AML-193 (cell line): ENCODE measurements at regions not wholly inside any gene's neighbourhood (a gene's known extent, or its start where the extent isn't known, plus 50 kb on each side); places are given as distances from the start of the nearest gene placed in this dataset.

Experiments
- DNase-seq, 2 experiments: peaks; one replicate each; lab custom pipeline; 2025; lab: John Stamatoyannopoulos, UW

- DNase-seq, result no peak
Measured at GRCh38 chr13:103795892-103796478, 729.8 kb upstream of the SLC10A2 start.

GRCh38 chr13:103794526-103794925 is 728.3 kb upstream of the SLC10A2 start:
- DNase-seq, result no peak

GRCh38 chr13:103788061-103788652 is 721.9 kb upstream of the SLC10A2 start:
- no peak for DNase-seq

- peak in 1 of 2 experiments; percentile 7 for DNase-seq
Measured at GRCh38 chr13:103772576-103772975, 706.4 kb upstream of the SLC10A2 start.

GRCh38 chr13:103762523-103762922 is 696.3 kb upstream of the SLC10A2 start:
- DNase-seq, result peak in 1 of 2 experiments; percentile 16

GRCh38 chr13:103759361-103759760 is 693.1 kb upstream of the SLC10A2 start:
- no peak for DNase-seq

- no peak for DNase-seq
Measured at GRCh38 chr13:103758222-103758621, 692.0 kb upstream of the SLC10A2 start.

GRCh38 chr13:103757361-103757760 is 691.1 kb upstream of the SLC10A2 start:
- no peak for DNase-seq

GRCh38 chr13:103754783-103755182 is 688.6 kb upstream of the SLC10A2 start:
- no peak for DNase-seq

DNA sequence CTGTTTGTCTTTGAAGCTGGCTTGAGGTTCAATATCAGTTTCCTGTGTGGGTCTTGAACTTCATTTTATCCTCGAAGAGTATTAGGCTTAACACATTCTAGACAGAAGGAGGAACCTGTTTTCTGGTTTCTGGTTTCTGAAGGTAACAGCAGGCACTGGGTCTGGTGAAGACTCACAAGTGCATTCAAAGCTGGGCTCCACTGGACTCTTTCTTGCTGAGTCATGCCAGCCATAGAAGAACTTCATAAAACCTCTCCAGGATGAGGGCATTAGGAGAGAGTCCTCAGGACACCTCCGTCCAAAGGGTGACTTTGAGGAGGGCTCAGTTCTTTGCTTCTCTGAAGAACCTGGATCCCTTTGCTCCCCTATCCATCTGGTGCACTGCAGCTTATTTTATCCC is 668.6 kb upstream of the SLC10A2 start:
- no peak for DNase-seq

- DNase-seq, result no peak
Measured at GRCh38 chr13:103731959-103732358, 665.7 kb upstream of the SLC10A2 start.

- DNase-seq, result no peak
Measured at GRCh38 chr13:103730407-103730806, 664.2 kb upstream of the SLC10A2 start.

GRCh38 chr13:103726808-103727207 is 660.6 kb upstream of the SLC10A2 start:
- DNase-seq, result no peak

DNA sequence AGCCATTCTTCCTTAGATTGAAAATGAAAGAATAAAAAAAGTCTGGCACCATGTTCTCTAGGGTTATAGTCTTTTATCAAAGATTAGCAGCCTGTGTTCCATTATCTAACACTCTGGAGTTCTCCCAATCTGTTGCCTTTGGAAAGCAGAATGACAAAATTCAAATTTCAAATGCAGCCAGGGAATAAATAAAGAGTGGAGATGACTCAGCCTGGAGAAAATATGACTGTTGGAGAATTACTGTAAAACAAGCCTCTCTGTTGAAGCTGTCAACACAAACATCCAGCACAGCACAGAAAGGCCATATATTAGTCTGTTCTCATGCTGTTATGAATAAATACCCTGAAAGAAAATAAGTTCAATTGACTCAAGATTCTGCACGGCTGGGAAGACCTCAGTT is 650.5 kb upstream of the SLC10A2 start:
- DNase-seq, result no peak

GRCh38 chr13:103715335-103715734 is 649.1 kb upstream of the SLC10A2 start:
- DNase-seq, result no peak

DNA sequence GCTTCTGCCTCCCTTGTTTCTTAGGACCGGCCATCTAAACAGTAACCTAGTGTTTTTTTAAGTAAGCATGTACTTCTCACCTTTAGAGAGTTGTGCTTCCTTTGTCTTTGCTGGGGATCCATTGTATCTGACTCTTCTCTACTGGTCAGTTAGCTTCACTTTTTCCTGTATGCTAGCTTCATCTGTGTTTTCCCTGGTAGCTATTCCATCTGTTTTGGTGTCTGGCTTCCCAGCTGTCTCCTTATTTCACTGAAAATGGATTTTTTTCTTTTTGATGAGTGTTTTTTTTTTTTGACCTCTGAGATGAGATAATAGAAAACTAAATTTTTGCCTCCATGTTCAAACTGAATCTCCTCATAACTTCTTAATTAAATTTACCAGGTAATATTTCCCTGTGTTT is 637.0 kb upstream of the SLC10A2 start:
- no peak for DNase-seq

DNA sequence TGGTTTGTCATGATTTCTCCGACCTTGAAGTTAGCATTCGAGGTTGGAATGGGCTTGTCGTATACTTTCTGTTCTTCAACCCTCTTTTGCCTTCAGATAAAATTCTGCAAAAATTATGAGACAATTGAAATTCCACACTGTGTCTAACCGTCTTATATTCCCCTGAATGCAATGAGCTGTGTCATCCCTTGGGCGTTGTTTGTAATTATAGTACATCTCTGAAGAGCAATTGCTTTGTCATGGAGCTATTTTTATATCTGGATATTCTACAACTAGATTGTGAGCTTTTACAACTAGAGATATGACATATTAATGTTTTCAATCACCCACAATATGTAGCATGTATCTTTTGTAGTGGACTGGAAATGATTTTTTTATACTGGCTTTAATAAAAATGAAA is 631.8 kb upstream of the SLC10A2 start:
- DNase-seq, result no peak

- no peak for DNase-seq
Measured at GRCh38 chr13:103695320-103695719, 629.1 kb upstream of the SLC10A2 start.

DNA sequence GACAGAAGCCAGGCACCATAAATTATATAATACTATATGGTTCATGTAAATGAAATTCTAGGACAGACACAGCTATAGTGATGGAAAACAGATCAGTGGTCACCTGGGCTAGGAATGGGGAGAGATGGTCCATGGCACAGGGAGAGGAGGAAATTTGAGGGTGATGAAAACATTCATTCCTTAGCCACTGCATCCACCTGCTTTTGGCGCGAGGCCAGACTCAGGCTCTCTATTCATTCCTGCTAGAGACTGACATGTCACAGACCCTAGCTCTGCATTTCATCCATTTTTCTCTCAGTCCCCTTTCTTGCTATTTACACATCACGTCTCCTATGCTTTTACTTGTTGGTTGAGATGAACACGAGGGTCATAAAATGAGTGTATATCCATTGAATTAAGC is 628.3 kb upstream of the SLC10A2 start:
- DNase-seq, result no peak

GRCh38 chr13:103694033-103694432 is 627.8 kb upstream of the SLC10A2 start:
- DNase-seq, result no peak

- no peak for DNase-seq
Measured at GRCh38 chr13:103692442-103692841, 626.2 kb upstream of the SLC10A2 start.

DNA sequence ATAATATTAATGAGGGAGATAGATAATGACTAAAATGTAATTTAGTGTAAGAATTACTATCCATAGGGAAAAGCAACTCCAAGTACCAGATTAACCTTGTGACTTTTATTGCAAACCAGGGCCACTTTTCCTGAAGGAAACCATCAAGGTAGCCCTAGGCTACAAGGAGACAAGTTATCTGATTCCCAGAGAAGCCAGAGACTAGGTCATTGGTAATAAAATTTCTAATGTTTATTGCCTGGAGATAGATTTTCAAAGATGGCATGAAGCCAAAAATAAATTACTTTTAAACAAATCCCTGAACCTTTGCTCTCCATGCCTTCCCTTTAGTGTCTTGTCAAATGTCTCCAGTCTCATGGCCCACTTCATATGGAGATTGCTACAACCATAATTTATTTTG is 610.1 kb upstream of the SLC10A2 start:
- DNase-seq, result no peak

- no peak for DNase-seq
Measured at GRCh38 chr13:103671547-103671946, 605.3 kb upstream of the SLC10A2 start.

- no peak for DNase-seq
Measured at GRCh38 chr13:103663996-103664395, 597.8 kb upstream of the SLC10A2 start.
